HUES64 (cell line): ENCODE measurements at regions not wholly inside any gene's neighbourhood (a gene's known extent, or its start where the extent isn't known, plus 50 kb on each side); places are given as distances from the start of the nearest gene placed in this dataset.

Experiments
- H3K27ac ChIP-seq: 2 replicates; pipeline ENCODE4 v1.7.0; 2013; ENCODE audit warnings: low read depth, low read length, inconsistent platforms
- H3K27me3 ChIP-seq: 2 replicates; pipeline ENCODE4 v1.6.1; 2013; ENCODE audit warnings: mild to moderate bottlenecking, low read length; ENCODE audit not compliant: insufficient read depth
- H3K36me3 ChIP-seq: 2 replicates; pipeline ENCODE4 v1.6.1; 2013; ENCODE audit warnings: mild to moderate bottlenecking, low read length; ENCODE audit not compliant: insufficient read depth
- H3K4me1 ChIP-seq: 2 replicates; pipeline ENCODE4 v1.6.1; 2013; ENCODE audit warnings: mild to moderate bottlenecking, low read length, moderate library complexity; ENCODE audit not compliant: insufficient read depth
- H3K4me3 ChIP-seq: 2 replicates; pipeline ENCODE4 v1.5.1; 2013; ENCODE audit warnings: mild to moderate bottlenecking, low read length, moderate library complexity
- H3K9ac ChIP-seq: 2 replicates; pipeline ENCODE4 v1.6.1; 2013; ENCODE audit warnings: mild to moderate bottlenecking, low read depth, low read length
- H3K9me3 ChIP-seq: 2 replicates; pipeline ENCODE4 v1.6.1; 2013; ENCODE audit warnings: low read depth, low read length; ENCODE audit not compliant: insufficient read depth
- WGBS: fragments of 150-250, 120-280 bp; methylation state at CpG from one replicate; pipeline ENCODE4 v1.1.7; 2013; ENCODE audit warnings: missing lambda C conversion rate; 5-methylcytosine and 5-hydroxymethylcytosine counted together

DNA sequence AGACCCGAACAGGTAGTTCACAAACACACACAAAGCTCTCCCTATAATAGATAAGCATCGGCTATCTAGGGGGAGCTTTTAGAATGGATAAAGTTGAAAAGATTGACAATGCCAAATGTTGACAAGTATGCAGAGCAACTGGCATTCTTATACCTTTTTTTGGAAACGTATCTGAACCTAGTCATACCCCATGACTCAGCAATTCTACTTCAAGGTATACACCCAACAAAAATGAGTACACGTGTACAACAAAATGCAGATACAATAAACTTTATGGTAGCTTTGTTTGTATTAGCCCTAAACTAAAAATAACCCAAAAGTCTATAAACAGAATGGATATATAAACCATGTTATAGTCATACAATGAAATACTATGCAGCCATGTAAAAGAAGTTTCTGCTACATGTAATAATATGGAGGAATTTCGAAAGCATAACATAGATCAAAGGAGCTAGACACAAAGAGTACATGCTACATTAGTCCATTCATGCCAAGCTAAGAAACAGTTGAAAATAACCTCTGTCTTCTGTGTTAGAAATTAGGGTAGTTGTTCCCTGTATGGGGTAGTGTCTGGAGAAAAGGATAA, 718.5 kb upstream of the ZNF608 start:
- Histone ChIP-seq H3K4me3 (no peak overlapping the region), H3K9me3 (no peaks in the 10 kb centered on the region), H3K27me3 (no peaks in the 10 kb centered on the region), H3K36me3 (no peaks in the 10 kb centered on the region), H3K9ac (no peak overlapping the region), H3K4me1 (peaks cover 8% of the 10 kb centered on the region; the same call in 1 of the 2 replicates), H3K27ac (no peak overlapping the region)
- 92% methylated on average over 2 of the region's 5 CpGs for WGBS

DNA sequence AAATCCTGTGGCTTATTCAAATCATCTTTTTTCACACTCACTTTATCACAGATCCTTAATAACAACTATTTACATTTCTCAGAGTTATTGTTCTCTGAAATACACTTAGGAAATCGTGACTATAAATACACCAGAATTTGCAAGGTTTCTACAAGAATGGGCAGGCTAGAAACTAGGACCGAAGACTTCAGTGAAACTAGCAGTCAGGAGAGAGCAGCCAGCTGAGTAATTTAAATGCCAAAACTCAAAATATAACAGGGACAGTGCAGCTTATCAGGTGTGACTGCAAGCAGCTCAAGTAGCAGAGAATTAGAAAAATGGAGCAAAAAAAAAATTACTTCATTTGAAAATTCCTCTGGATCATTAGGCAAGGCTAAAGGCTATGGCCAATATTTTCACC, 719.3 kb upstream of the ZNF608 start:
- H3K4me1 ChIP-seq: peaks cover 8% of the 10 kb centered on the region; the same call in 1 of the 2 replicates
- H3K9ac ChIP-seq: no peak overlapping the region
- no peaks in the 10 kb centered on the region for H3K27me3 ChIP-seq
- H3K27ac ChIP-seq: no peak overlapping the region
- no peak overlapping the region for H3K4me3 ChIP-seq
- WGBS: 96% methylated on average over 2 of the region's 2 CpGs
- no peaks in the 10 kb centered on the region for H3K9me3 ChIP-seq
- no peaks in the 10 kb centered on the region for H3K36me3 ChIP-seq

DNA sequence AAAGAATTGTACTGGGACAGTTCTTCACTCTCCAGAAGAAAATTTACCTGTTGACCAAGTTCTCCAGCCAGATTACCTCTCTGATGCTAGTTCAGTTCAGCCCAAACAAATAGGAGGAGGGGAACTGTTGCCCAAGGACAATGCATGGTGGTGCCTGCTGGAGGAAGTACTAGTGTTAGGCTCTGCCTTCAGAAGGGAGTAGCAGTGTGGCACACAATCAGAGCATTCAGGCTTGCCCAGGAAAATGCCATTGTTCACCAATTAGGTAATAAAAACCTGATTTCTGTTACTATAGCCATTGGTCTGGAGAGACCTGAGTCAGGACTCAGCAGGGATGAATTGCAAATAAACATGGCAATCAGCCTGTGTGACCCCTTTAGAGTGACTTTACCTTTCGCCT, 720.8 kb upstream of the ZNF608 start:
- 85% methylated on average over 1 of the region's 1 CpG for WGBS
- no peaks in the 10 kb centered on the region for H3K9me3 ChIP-seq
- H3K9ac ChIP-seq: no peak overlapping the region
- H3K4me3 ChIP-seq: no peak overlapping the region
- H3K27ac ChIP-seq: no peak overlapping the region
- H3K27me3 ChIP-seq: no peaks in the 10 kb centered on the region
- H3K36me3 ChIP-seq: no peaks in the 10 kb centered on the region
- H3K4me1 ChIP-seq: peaks cover 8% of the 10 kb centered on the region; the same call in 1 of the 2 replicates

DNA sequence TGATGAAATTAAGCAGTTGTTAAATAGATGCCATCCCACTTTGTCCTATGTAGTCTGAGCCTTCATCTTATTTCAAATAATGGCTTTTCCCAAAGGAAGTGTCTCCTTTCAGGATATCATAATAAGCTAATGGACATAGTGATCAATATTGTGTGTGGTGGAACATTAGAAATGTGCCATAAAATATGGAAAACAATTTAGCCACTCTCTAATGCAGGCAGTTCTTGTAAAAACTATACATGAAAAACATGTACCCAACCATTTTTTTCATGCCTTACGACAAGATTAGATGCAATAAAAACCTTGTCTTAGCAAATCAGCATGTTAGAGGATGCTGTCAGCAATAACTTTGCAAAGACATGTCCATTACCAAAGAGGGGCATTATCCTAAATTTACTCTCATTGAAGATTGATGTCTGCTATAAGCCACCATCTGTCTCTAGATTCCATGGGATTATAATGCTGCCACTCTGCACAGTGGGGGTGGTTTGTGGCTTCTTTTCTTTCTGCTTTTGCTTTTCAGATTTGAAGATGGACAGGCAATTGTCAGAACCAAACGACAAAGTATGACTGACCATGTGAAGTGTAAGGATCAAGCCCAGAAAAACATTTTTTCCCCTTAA, 724.0 kb upstream of the ZNF608 start:
- Histone ChIP-seq H3K27me3 (no peaks in the 10 kb centered on the region), H3K9me3 (no peaks in the 10 kb centered on the region), H3K4me1 (peaks cover 8% of the 10 kb centered on the region; the same call in 1 of the 2 replicates), H3K4me3 (no peak overlapping the region), H3K27ac (no peak overlapping the region), H3K36me3 (no peaks in the 10 kb centered on the region), H3K9ac (no peak overlapping the region)
- 95% methylated on average over 1 of the region's 2 CpGs for WGBS

DNA sequence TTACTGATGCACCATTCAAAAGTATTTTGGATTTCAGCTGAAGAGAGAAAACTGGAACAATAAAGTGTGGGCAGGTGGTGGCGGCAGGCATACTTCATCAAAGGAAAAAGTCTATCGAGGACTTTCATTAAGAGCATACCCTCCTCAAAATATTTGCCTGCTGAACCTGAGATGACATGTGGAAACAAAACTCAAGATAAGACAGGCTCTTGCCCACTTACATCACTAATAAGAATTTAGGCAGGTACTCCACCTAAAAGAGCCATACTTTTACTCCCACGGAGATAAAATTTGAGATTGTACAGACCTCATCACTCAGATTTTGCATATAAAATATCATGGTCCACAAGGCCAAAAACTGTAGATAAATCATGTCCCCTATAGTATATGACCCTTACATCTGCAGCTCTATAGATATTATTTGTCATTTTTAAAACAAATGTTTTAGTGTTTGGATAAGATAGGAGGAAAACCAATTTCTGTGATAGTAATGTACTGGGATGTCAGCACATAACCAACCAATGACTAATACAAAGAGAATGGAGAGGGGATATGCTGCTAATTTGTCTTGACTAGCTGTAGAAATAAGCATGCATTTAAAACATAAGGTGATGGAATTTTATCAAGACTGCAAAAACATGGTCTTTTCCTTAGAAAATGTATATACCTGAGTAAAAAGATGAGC, 730.6 kb upstream of the ZNF608 start:
- 96% methylated on average over 3 of the region's 3 CpGs for WGBS
- H3K4me3 ChIP-seq: no peak overlapping the region
- no peaks in the 10 kb centered on the region for H3K36me3 ChIP-seq
- no peak overlapping the region for H3K27ac ChIP-seq
- H3K9me3 ChIP-seq: no peaks in the 10 kb centered on the region
- H3K9ac ChIP-seq: no peak overlapping the region
- no peaks in the 10 kb centered on the region for H3K27me3 ChIP-seq
- no peaks in the 10 kb centered on the region for H3K4me1 ChIP-seq

DNA sequence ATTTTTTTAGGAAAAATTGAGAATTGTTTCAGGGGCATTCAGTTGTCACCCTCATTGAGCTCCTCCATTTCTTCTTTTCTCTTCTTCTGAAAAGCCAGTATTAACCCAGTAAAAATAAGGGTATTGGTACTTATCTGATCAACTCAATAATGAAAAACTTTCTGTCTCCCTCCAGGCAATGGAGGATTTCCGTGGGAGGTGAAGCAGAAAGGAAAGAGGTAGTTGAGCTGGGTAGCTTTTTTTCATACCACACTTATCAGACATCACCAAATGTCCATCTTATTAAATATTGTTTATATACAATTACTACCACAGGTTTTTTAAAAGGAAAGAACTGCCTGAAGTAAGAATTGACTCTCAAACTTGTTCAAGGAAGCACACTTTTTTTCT, 731.1 kb upstream of the ZNF608 start:
- H3K36me3 ChIP-seq: no peaks in the 10 kb centered on the region
- no peaks in the 10 kb centered on the region for H3K27me3 ChIP-seq
- no CpG with 5 or more reads among the region's 1 CpG for WGBS

DNA sequence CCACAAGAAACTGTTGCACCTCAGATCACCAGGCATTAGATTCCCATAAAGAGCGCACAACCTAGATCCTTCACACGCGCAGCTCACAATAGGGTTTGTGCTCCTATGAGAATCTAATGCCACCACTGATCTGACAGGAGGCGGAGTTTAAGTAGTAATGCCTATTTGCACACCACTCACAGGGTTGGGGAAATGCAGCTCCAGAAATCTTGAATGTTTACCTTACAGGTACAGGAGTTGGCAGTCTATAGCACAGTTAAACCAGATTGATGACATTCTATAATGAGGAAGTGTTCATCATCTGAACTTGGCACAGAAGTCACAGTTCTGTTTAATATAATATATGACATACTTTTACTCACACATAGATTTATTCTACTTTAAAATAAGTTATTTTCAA, 732.2 kb upstream of the ZNF608 start:
- H3K4me3 ChIP-seq: no peak overlapping the region
- no peak overlapping the region for H3K9ac ChIP-seq
- H3K36me3 ChIP-seq: no peaks in the 10 kb centered on the region
- H3K9me3 ChIP-seq: no peaks in the 10 kb centered on the region
- WGBS: 99% methylated on average over 4 of the region's 4 CpGs
- H3K4me1 ChIP-seq: no peaks in the 10 kb centered on the region
- no peak overlapping the region for H3K27ac ChIP-seq
- H3K27me3 ChIP-seq: no peaks in the 10 kb centered on the region

More for the DNA sequence above, 731.1 kb upstream of the ZNF608 start:
- Histone ChIP-seq H3K4me3 (no peak overlapping the region), H3K9me3 (no peaks in the 10 kb centered on the region), H3K9ac (no peak overlapping the region), H3K27ac (no peak overlapping the region), H3K4me1 (no peaks in the 10 kb centered on the region)

DNA sequence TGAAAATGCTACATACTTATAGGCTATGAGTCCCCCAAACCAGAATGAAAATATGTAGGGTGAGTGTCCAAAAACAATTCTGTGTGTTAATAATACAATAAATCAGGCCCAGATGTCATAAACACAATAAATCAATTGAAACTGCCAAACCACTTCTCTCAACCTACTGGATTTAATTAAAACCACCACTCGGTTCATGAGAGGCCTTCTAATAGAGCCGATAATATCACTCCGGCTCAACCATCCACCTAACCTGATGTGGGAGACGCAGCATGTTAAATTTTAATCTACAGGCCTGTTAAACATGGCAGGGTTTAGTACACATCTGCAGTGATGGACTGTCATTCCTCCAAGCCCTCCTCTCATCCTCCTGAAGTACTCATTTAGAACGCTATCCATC, 734.5 kb upstream of the ZNF608 start:
- no peak overlapping the region for H3K27ac ChIP-seq
- no peaks in the 10 kb centered on the region for H3K9me3 ChIP-seq
- 87% methylated on average over 5 of the region's 5 CpGs for WGBS
- H3K36me3 ChIP-seq: no peaks in the 10 kb centered on the region
- no peaks in the 10 kb centered on the region for H3K27me3 ChIP-seq
- H3K4me3 ChIP-seq: no peak overlapping the region
- peaks cover 17% of the 10 kb centered on the region for H3K4me1 ChIP-seq
- H3K9ac ChIP-seq: no peak overlapping the region

DNA sequence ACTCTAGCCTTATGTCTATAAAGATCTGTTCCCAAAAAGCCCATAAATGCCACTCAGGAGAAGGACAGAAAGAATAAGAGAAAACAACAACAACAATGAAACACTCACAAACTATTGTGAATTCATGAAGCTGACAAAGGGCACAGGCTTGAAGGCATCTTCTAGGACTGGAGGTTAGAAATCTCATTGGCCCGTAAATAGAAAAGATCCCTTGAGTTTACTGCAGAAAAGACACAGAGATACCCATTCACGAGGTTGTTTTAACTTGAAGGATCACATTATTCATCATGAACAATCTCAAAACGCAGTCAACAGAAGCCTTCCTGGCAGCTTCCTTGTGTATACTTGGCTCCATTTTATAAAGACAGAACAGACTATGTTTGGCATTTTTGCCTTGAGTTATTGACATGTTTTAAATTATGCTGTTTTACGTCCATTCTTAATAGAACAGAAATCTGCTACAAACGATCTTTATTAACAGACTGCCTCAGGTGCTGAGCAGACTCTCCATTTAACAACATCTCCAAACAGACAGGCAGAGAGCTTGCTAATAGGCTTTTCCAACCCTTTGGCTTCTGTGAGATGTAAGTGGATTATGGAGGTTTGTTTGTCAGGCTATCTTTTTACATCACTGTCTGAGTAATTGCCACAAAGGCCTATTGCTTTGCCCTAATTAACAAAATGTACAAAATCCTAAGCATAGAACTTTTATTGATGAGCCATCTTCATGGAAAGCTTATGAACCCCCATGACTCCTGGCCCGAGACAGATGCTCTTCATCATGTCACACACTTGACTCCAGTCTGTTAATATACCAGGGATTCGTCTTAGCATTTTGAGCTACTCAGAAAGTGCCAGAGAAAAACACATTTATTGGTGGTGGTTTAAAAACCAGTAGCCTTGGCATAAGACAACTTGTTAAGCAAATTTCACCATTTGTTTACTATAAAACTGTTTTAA, 735.3 kb upstream of the ZNF608 start:
- Histone ChIP-seq H3K36me3 (no peaks in the 10 kb centered on the region), H3K9ac (no peak overlapping the region), H3K27me3 (no peaks in the 10 kb centered on the region), H3K4me1 (peaks cover 26% of the 10 kb centered on the region), H3K27ac (no peak overlapping the region), H3K9me3 (no peaks in the 10 kb centered on the region), H3K4me3 (no peak overlapping the region)
- 91% methylated on average over 7 of the region's 7 CpGs for WGBS

DNA sequence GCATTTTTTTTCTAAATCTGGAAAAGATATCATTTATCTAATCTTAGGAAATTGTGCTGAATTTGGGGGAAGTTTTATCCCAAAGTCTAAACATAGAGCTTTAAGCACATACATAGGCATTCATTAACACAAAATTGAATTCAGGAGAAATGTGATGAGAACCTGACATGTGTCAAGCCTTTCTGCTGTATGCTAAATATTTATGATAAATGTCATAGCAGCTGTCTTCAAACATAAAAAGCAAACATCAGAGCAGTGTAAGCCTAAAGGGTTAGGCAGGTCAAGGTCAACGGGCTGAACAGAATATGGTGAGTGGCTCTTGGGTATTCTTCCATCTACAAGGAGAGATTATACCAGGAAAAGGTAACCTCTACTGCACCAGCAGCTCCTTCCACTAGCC, 737.2 kb upstream of the ZNF608 start:
- no peak overlapping the region for H3K27ac ChIP-seq
- H3K9ac ChIP-seq: no peak overlapping the region
- no peak overlapping the region for H3K4me3 ChIP-seq
- H3K27me3 ChIP-seq: no peaks in the 10 kb centered on the region
- no peaks in the 10 kb centered on the region for H3K9me3 ChIP-seq
- no peaks in the 10 kb centered on the region for H3K36me3 ChIP-seq
- WGBS: 100% methylated on average over 1 of the region's 1 CpG
- peaks cover 32% of the 10 kb centered on the region for H3K4me1 ChIP-seq

DNA sequence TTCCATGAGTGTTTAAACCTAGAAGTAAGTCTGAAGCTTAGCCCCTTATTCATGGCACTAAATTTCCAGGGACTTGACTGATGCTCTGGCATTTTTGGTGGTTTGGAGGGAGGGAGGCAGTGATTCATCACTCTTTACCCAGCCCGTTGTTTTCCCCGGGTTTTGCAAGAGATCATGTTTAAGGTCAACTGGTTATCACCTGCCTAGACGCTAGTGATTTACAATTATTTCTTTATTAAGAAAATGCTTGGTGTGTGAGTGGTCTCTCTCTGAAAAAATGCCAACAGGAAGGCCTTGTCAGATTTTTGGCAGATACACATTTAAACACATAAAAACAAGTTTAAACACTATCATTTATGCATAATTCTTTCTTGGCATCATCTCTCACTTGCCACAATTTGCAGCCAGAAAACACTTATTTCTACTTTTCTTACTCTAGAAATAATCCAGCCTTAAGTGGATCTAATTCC, 737.9 kb upstream of the ZNF608 start:
- WGBS: 77% methylated on average over 3 of the region's 3 CpGs
- Histone ChIP-seq H3K4me1 (peaks cover 32% of the 10 kb centered on the region), H3K9me3 (no peaks in the 10 kb centered on the region), H3K27ac (no peak overlapping the region), H3K4me3 (no peak overlapping the region), H3K36me3 (no peaks in the 10 kb centered on the region), H3K9ac (no peak overlapping the region), H3K27me3 (no peaks in the 10 kb centered on the region)
